ENCODE measurements at regions not wholly inside any gene's neighbourhood (a gene's known extent, or its start where the extent isn't known, plus 50 kb on each side); places are given as distances from the start of the nearest gene placed in this dataset.

DNA sequence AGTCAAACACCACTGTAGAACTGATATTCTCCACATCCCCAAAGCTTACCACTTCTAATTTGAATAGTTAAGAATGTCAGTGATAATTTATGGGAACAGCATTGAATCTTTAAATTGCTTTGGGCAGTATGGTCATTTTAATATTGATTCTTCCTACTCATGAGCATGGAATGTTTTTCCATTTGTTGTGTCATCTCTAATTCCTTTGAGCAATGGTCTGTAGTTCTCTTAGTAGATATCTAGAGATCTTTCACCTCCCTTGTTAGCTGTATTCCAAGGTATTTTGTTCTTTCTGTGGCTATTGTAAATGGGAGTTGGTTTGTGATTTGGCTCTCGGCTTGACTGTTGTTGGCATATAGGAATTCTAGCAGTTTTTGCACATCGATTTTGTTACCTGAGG, 1341.8 kb upstream of the CDH9 start:
- DNase-seq (ENCODE audit: low spot score), result no peak
- TF ChIP-seq, protein P1, sequence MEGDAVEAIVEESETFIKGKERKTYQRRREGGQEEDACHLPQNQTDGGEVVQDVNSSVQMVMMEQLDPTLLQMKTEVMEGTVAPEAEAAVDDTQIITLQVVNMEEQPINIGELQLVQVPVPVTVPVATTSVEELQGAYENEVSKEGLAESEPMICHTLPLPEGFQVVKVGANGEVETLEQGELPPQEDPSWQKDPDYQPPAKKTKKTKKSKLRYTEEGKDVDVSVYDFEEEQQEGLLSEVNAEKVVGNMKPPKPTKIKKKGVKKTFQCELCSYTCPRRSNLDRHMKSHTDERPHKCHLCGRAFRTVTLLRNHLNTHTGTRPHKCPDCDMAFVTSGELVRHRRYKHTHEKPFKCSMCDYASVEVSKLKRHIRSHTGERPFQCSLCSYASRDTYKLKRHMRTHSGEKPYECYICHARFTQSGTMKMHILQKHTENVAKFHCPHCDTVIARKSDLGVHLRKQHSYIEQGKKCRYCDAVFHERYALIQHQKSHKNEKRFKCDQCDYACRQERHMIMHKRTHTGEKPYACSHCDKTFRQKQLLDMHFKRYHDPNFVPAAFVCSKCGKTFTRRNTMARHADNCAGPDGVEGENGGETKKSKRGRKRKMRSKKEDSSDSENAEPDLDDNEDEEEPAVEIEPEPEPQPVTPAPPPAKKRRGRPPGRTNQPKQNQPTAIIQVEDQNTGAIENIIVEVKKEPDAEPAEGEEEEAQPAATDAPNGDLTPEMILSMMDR (IDR thresholded peaks at IDR 0.05; ENCODE audit: extremely low read depth, insufficient read depth, missing control alignments), result no peak
- in situ Hi-C loops (cut with MboI; ENCODE audit: low pct_unique_long_range_greater_than_20kb, low sequenced_read_pairs, unreplicated experiment), result no loop called here

DNA sequence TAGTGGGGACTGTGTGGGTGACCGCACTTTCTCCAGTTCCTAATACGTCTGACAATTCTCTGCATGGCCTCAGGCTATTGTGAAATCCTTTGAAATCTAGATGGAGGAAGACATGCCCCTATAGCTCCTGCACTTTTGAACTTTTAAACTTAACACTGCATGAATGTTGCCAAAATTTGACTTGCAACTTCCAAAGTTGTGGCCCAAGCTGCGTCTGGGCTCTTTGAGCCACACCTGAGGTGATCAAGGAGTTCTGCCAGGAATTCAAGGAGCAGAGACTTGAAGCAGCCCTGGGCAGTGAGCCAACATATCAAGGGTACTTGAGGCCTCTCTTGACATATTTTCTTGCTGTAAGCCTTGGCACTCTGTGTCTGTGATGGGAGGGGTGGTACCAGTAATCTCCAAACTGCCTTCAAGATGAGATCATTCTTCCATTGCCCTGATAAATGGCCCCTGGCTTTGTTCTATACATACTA, 1336.1 kb upstream of the CDH9 start:
- in situ Hi-C loops (cut with MboI; ENCODE audit: low pct_unique_long_range_greater_than_20kb, low sequenced_read_pairs, unreplicated experiment), result no loop called here
- TF ChIP-seq, protein P1 (IDR thresholded peaks at IDR 0.05; ENCODE audit: extremely low read depth, insufficient read depth, missing control alignments), result no peak
- no peak for DNase-seq (ENCODE audit: low spot score)

DNA sequence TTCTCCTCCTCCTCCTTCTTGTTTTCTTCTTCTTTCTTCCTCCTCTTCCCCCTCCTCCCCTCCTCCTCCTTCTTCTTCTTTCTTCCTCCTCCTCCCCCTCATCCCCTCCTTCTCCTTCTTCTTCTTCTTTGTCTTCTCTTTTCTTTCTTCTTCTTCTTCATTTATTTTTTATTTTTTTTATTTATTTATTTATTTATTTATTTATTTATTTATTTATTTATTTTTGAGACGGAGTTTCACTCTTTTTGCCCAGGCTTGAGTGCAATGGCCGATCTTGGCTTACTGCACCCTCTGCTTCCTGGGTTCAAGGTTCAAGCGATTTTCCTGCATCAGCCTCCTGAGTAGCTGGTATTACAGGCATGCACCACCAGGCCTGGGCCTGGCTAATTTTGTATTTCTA, 1332.5 kb upstream of the CDH9 start:
- in situ Hi-C loops (cut with MboI; ENCODE audit: low pct_unique_long_range_greater_than_20kb, low sequenced_read_pairs, unreplicated experiment), result no loop called here
- no peak for DNase-seq (ENCODE audit: low spot score)
- TF ChIP-seq, protein P1 (IDR thresholded peaks at IDR 0.05; ENCODE audit: extremely low read depth, insufficient read depth, missing control alignments), result no peak

DNA sequence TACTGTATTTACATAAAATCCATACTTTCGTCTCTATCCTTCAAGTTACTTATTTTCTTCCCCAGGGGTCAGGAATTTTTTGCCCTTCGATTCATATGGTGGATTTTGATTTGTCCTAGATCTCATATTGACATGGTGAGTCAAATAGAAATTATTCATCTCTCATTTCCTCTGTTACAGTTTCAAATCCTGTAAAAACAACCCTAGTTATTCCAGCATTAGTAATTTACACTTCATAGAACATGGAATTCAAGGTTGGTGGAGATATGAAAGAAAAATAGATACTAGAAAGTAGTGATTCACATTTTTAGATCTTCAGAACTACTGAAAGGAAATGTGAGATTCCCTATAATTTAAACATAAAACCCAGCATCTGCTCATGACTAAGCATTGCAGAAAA, 1331.0 kb upstream of the CDH9 start:
- TF ChIP-seq, protein P1 (IDR thresholded peaks at IDR 0.05; ENCODE audit: extremely low read depth, insufficient read depth, missing control alignments), result no peak
- no peak for DNase-seq (ENCODE audit: low spot score)
- in situ Hi-C loops (cut with MboI; ENCODE audit: low pct_unique_long_range_greater_than_20kb, low sequenced_read_pairs, unreplicated experiment), result no loop called here

DNA sequence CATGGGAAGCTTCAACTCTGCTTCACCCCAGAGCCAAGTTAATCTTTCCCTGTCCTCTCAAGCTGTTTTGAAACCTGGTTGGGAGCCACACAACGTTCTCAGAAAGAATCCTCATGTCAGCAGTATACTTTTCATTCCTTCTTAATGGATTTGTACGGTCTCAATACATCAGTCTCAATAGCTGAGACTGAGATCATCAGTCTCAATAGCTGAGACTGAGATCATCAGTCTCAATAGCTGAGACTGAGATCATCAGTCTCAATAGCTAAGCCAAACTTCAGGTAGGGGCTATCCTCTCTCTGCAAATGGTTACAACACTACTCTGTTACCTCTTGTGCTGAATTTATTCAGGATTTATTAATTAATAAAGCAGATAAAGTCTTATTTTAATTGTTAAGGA, 1317.4 kb upstream of the CDH9 start:
- no peak for DNase-seq (ENCODE audit: low spot score)
- in situ Hi-C loops (cut with MboI; ENCODE audit: low pct_unique_long_range_greater_than_20kb, low sequenced_read_pairs, unreplicated experiment), result no loop called here
- TF ChIP-seq, protein P1 (IDR thresholded peaks at IDR 0.05; ENCODE audit: extremely low read depth, insufficient read depth, missing control alignments), result no peak

DNA sequence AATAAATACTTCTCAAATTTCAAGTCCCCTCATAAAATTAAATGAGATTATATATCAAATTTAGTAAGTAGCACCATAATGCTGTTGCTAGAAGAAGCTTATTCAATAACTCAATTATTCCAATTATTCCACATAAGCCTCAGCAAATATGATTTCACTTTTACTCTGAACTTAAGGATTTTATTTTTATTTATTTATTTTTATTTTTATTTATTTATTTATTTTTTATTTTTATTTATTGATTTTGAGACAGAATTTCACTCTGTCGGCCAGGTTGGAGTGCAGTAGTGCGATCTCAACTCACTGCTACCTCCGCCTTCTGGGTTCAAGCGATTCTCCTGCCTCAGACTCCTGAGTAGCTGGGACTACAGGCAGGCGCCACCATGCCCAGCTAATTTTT, 1308.3 kb upstream of the CDH9 start:
- TF ChIP-seq, protein P1 (IDR thresholded peaks at IDR 0.05; ENCODE audit: extremely low read depth, insufficient read depth, missing control alignments), result no peak
- DNase-seq (ENCODE audit: low spot score), result no peak
- in situ Hi-C loops (cut with MboI; ENCODE audit: low pct_unique_long_range_greater_than_20kb, low sequenced_read_pairs, unreplicated experiment), result no loop called here
